Neural cell (in vitro differentiated cells): ENCODE measurements at regions not wholly inside any gene's neighbourhood (a gene's known extent, or its start where the extent isn't known, plus 50 kb on each side); places are given as distances from the start of the nearest gene placed in this dataset.

Experiments
- H2AFZ ChIP-seq: fragments of 200-600, 300-800 bp; sonication (generic), shearing (Covaris generic); 2 replicates; pipeline ENCODE4 v1.6.0; 2014; ENCODE audit warnings: low read depth, mild to moderate bottlenecking, antibody characterized with exemption, low read length, moderate library complexity
- H3F3A ChIP-seq: fragments of 200-600 bp; shearing (Covaris generic); 2 replicates; pipeline ENCODE4 v1.6.1; 2016; ENCODE audit warnings: mild to moderate bottlenecking, moderate library complexity, mixed read lengths, antibody characterized with exemption, low read length; ENCODE audit not compliant: insufficient read depth, poor library complexity, severe bottlenecking
- H3K27ac ChIP-seq: fragments of 200-600, 300-800 bp; sonication (generic), shearing (Covaris generic); 2 replicates; pipeline ENCODE4 v1.5.1; 2014; ENCODE audit warnings: mild to moderate bottlenecking, low read length, moderate library complexity
- H3K27me3 ChIP-seq: fragments of 300-800, 200-600 bp; sonication (generic), shearing (Covaris generic); 2 replicates; pipeline ENCODE4 v1.6.0; 2014; ENCODE audit warnings: mild to moderate bottlenecking, low read depth, low read length, moderate library complexity; ENCODE audit not compliant: insufficient read depth
- H3K36me3 ChIP-seq: fragments of 300-800, 200-600 bp; sonication (generic), shearing (Covaris generic); 2 replicates; pipeline ENCODE4 v1.5.1; 2014; ENCODE audit warnings: mild to moderate bottlenecking, antibody characterized with exemption, low read length, moderate library complexity; ENCODE audit not compliant: insufficient read depth
- H3K4me2 ChIP-seq: fragments of 300-800, 200-600 bp; sonication (generic), shearing (Covaris generic); 2 replicates; pipeline ENCODE4 v1.6.0; 2014; ENCODE audit warnings: mild to moderate bottlenecking, low read length
- H3K4me3 ChIP-seq: fragments of 300-800, 200-600 bp; sonication (generic), shearing (Covaris generic); 2 replicates; pipeline ENCODE4 v1.5.1; 2014; ENCODE audit warnings: mild to moderate bottlenecking, low read length, moderate library complexity
- H3K79me2 ChIP-seq: fragments of 200-600 bp; shearing (Covaris generic); replicated peaks from 2 replicates; pipeline ENCODE4 v1.6.0; 2014; ENCODE audit warnings: mild to moderate bottlenecking, low read length, moderate library complexity; ENCODE audit not compliant: insufficient read depth
- H3K9ac ChIP-seq: fragments of 300-800, 200-600 bp; sonication (generic), shearing (Covaris generic); 2 replicates; pipeline ENCODE4 v1.6.1; 2016; ENCODE audit warnings: mild to moderate bottlenecking, low read length, mixed read lengths
- H3K9me2 ChIP-seq: fragments of 200-600 bp; shearing (Covaris generic); 2 replicates; pipeline ENCODE4 v1.6.1; 2016; ENCODE audit warnings: mild to moderate bottlenecking, low read length, mixed read lengths; ENCODE audit not compliant: insufficient read depth
- H3K9me3 ChIP-seq: fragments of 200-600, 300-800 bp; sonication (generic), shearing (Covaris generic); 2 replicates; pipeline ENCODE4 v1.6.1; 2016; ENCODE audit warnings: mild to moderate bottlenecking, mixed run types, low read length, moderate library complexity, mixed read lengths
- H4K20me1 ChIP-seq: fragments of 200-600 bp; shearing (Covaris generic); 2 replicates; pipeline ENCODE4 v1.6.1; 2016; ENCODE audit warnings: mild to moderate bottlenecking, mixed run types; ENCODE audit not compliant: insufficient read depth
- EP300 ChIP-seq: fragments of 450-650 bp; conservative IDR thresholded peaks from 2 replicates; pipeline ENCODE4 v1.6.1; 2014; ENCODE audit warnings: antibody characterized with exemption, mild to moderate bottlenecking, moderate library complexity; ENCODE audit not compliant: poor library complexity, severe bottlenecking
- EZH2 ChIP-seq: fragments of 200-600, 300-800 bp; shearing (Covaris generic), sonication (generic); IDR thresholded peaks from 2 replicates; pipeline ENCODE4 v1.6.1; 2014; ENCODE audit warnings: antibody characterized with exemption, low read length, borderline replicate concordance, mild to moderate bottlenecking; ENCODE audit not compliant: insufficient read depth, poor library complexity, severe bottlenecking
- MXI1 ChIP-seq: fragments of 450-650 bp; conservative IDR thresholded peaks from 2 replicates; pipeline ENCODE4 v1.6.1; 2014; ENCODE audit warnings: antibody characterized with exemption, mild to moderate bottlenecking; ENCODE audit not compliant: poor library complexity, severe bottlenecking
- POLR2AphosphoS5 ChIP-seq: IDR thresholded peaks from 2 replicates; pipeline ENCODE4 v1.6.1; 2012
- RAD21 ChIP-seq: fragments of 450-650 bp; conservative IDR thresholded peaks from 2 replicates; pipeline ENCODE4 v1.6.1; 2014; ENCODE audit warnings: antibody characterized with exemption, mild to moderate bottlenecking, moderate library complexity
- SMC3 ChIP-seq: fragments of 450-650 bp; conservative IDR thresholded peaks from 2 replicates; pipeline ENCODE4 v1.6.1; 2014; ENCODE audit warnings: antibody characterized with exemption, mild to moderate bottlenecking, moderate library complexity; ENCODE audit not compliant: poor library complexity
- TAF1 ChIP-seq: IDR thresholded peaks from 2 replicates; pipeline ENCODE4 v1.6.1; 2012; ENCODE audit warnings: low read depth
- TF ChIP-seq, protein P1 (sequence below): fragments of 450-650 bp; IDR thresholded peaks from 2 replicates; pipeline ENCODE4 v1.5.1; 2014; ENCODE audit warnings: antibody characterized with exemption, mild to moderate bottlenecking, moderate library complexity; ENCODE audit not compliant: poor library complexity, severe bottlenecking
- TF ChIP-seq, protein P2 (sequence below): IDR thresholded peaks from 2 replicates; pipeline ENCODE4 v1.6.1; 2012; ENCODE audit warnings: borderline replicate concordance

DNA sequence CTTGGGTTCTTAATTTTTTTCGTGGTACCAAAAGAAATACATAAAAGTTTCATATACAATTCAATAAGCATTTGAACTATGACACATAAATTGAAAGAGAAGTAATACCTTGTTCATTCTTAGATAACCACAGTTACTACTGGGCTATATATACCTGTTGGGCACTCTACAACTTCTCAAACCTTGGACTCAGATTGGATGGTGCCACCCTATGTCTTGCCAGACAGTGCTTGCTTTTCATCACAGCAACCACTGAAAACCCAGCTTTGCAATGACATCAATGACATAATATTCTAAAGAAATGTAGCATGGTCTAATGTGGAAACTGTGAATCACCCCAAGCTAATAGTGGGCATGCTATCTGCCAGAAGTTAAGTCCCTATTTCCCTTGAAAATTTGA is 62.8 kb upstream of the DPH5 start:
- Histone ChIP-seq H3K79me2 (no peaks in the 10 kb centered on the region), H3K4me3 (no peak overlapping the region), H3K9me2 (no peaks in the 10 kb centered on the region), H3F3A (no peaks in the 10 kb centered on the region), H3K27ac (no peak overlapping the region), H3K27me3 (no peaks in the 10 kb centered on the region), H3K4me2 (no peak overlapping the region), H3K9me3 (peaks cover 2% of the 10 kb centered on the region), H4K20me1 (no peaks in the 10 kb centered on the region), H2AFZ (no peak overlapping the region), H3K9ac (no peak overlapping the region), H3K36me3 (no peaks in the 10 kb centered on the region)
- TF ChIP-seq TAF1: no peak
- no peak for TF ChIP-seq SMC3
- no peak for TF ChIP-seq RAD21
- TF ChIP-seq POLR2AphosphoS5: no peak
- TF ChIP-seq EZH2: no peak
- TF ChIP-seq, protein P1, sequence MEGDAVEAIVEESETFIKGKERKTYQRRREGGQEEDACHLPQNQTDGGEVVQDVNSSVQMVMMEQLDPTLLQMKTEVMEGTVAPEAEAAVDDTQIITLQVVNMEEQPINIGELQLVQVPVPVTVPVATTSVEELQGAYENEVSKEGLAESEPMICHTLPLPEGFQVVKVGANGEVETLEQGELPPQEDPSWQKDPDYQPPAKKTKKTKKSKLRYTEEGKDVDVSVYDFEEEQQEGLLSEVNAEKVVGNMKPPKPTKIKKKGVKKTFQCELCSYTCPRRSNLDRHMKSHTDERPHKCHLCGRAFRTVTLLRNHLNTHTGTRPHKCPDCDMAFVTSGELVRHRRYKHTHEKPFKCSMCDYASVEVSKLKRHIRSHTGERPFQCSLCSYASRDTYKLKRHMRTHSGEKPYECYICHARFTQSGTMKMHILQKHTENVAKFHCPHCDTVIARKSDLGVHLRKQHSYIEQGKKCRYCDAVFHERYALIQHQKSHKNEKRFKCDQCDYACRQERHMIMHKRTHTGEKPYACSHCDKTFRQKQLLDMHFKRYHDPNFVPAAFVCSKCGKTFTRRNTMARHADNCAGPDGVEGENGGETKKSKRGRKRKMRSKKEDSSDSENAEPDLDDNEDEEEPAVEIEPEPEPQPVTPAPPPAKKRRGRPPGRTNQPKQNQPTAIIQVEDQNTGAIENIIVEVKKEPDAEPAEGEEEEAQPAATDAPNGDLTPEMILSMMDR: no peak
- TF ChIP-seq MXI1: no peak
- TF ChIP-seq EP300: no peak
- TF ChIP-seq, protein P2, sequence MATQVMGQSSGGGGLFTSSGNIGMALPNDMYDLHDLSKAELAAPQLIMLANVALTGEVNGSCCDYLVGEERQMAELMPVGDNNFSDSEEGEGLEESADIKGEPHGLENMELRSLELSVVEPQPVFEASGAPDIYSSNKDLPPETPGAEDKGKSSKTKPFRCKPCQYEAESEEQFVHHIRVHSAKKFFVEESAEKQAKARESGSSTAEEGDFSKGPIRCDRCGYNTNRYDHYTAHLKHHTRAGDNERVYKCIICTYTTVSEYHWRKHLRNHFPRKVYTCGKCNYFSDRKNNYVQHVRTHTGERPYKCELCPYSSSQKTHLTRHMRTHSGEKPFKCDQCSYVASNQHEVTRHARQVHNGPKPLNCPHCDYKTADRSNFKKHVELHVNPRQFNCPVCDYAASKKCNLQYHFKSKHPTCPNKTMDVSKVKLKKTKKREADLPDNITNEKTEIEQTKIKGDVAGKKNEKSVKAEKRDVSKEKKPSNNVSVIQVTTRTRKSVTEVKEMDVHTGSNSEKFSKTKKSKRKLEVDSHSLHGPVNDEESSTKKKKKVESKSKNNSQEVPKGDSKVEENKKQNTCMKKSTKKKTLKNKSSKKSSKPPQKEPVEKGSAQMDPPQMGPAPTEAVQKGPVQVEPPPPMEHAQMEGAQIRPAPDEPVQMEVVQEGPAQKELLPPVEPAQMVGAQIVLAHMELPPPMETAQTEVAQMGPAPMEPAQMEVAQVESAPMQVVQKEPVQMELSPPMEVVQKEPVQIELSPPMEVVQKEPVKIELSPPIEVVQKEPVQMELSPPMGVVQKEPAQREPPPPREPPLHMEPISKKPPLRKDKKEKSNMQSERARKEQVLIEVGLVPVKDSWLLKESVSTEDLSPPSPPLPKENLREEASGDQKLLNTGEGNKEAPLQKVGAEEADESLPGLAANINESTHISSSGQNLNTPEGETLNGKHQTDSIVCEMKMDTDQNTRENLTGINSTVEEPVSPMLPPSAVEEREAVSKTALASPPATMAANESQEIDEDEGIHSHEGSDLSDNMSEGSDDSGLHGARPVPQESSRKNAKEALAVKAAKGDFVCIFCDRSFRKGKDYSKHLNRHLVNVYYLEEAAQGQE: no peak

DNA sequence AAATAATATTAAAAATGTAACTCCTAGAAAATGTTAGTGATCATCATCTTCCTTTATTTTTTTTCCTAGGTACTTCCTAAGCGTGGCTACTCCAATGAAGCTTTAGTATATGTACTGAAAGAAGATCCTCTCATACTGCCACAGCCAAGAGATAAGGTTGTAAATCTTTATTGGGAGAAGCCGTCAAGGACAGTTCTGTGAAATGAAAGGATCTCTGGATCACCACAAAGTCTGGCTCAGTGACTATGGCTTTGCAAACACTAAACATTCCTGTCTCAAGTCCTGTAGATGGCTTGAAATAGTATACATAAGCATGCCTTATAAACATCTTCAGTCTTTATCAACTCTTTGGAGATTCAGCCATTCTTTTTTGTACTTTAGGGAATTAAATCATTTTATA is 61.2 kb upstream of the DPH5 start:
- H3K27ac ChIP-seq: no peak overlapping the region
- H3K9me2 ChIP-seq: no peaks in the 10 kb centered on the region
- no peak overlapping the region for H3K4me2 ChIP-seq
- H3K27me3 ChIP-seq: no peaks in the 10 kb centered on the region
- no peaks in the 10 kb centered on the region for H3K36me3 ChIP-seq
- H3K4me3 ChIP-seq: no peak overlapping the region
- H2AFZ ChIP-seq: no peak overlapping the region
- H3K79me2 ChIP-seq: no peaks in the 10 kb centered on the region
- no peaks in the 10 kb centered on the region for H3K9me3 ChIP-seq
- H3F3A ChIP-seq: no peaks in the 10 kb centered on the region
- H3K9ac ChIP-seq: no peak overlapping the region
- H4K20me1 ChIP-seq: no peaks in the 10 kb centered on the region
- TF ChIP-seq, protein P1: no peak
- no peak for TF ChIP-seq MXI1
